HEK293T (cell line): ENCODE measurements at regions not wholly inside any gene's neighbourhood (a gene's known extent, or its start where the extent isn't known, plus 50 kb on each side); places are given as distances from the start of the nearest gene placed in this dataset.
"Not testable (repeated sequence)": the region's sequence is repeated elsewhere in the genome, so short reads cannot be mapped to it uniquely, and the experiment has no call there.

Source experiments
- CTCF ChIA-PET: fragments of 350-600 bp; formaldehyde crosslinking; extraction: SDS; loops from one replicate; lab custom pipeline; 2021; ENCODE audit warnings: antibody characterized with exemption, inconsistent platforms; lab: Yijun Ruan, JAX
- POLR2A ChIA-PET: fragments of 350-600 bp; formaldehyde crosslinking; extraction: SDS; loops from one replicate; lab custom pipeline; 2020; ENCODE audit warnings: antibody characterized with exemption, inconsistent platforms; lab: Yijun Ruan, JAX
- DNase-seq: peaks from one replicate; pipeline ENCODE4 v3.0.0; 2012; ENCODE audit warnings: mixed read lengths; ENCODE audit errors: extremely low spot score
- ARNT ChIP-seq: fragments of 450-650 bp; IDR thresholded peaks from 2 replicates; pipeline ENCODE4 v1.6.1; 2017; ENCODE audit warnings: mild to moderate bottlenecking
- BHLHE40 ChIP-seq: fragments of 450-650 bp; IDR thresholded peaks from 2 replicates; pipeline ENCODE4 v1.6.1; 2016; ENCODE audit warnings: mild to moderate bottlenecking, moderate library complexity, borderline replicate concordance
- CTBP1 ChIP-seq: fragments of 450-650 bp; IDR thresholded peaks from 2 replicates; pipeline ENCODE4 v1.6.1; 2016; ENCODE audit warnings: borderline replicate concordance
- ELF4 ChIP-seq: fragments of 450-650 bp; IDR thresholded peaks from 2 replicates; pipeline ENCODE4 v1.6.1; 2017; ENCODE audit warnings: antibody characterized with exemption
- FOXA1 ChIP-seq: fragments of 450-650 bp; IDR thresholded peaks from 2 replicates; pipeline ENCODE4 v1.6.1; 2016; ENCODE audit warnings: mild to moderate bottlenecking
- FOXK2 ChIP-seq: fragments of 450-650 bp; IDR thresholded peaks from 2 replicates; pipeline ENCODE4 v1.6.1; 2016; ENCODE audit warnings: mild to moderate bottlenecking
- FOXM1 ChIP-seq: fragments of 450-650 bp; IDR thresholded peaks from 2 replicates; pipeline ENCODE4 v1.6.1; 2017; ENCODE audit warnings: mild to moderate bottlenecking, borderline replicate concordance
- HDGF ChIP-seq: fragments of 450-650 bp; IDR thresholded peaks from 2 replicates; pipeline ENCODE4 v1.6.1; 2017; ENCODE audit warnings: antibody characterized with exemption, borderline replicate concordance
- L3MBTL2 ChIP-seq: fragments of 450-650 bp; conservative IDR thresholded peaks from 2 replicates; pipeline ENCODE4 v1.6.1; 2016; ENCODE audit warnings: mild to moderate bottlenecking
- LEF1 ChIP-seq: fragments of 450-650 bp; IDR thresholded peaks from 2 replicates; pipeline ENCODE4 v1.6.1; 2017; ENCODE audit warnings: mild to moderate bottlenecking, borderline replicate concordance
- NFRKB ChIP-seq: fragments of 450-650 bp; IDR thresholded peaks from 2 replicates; pipeline ENCODE4 v1.6.1; 2016; ENCODE audit warnings: mild to moderate bottlenecking, moderate library complexity
- PKNOX1 ChIP-seq: fragments of 450-650 bp; IDR thresholded peaks from 2 replicates; pipeline ENCODE4 v1.6.1; 2016
- SP1 ChIP-seq: fragments of 450-650 bp; IDR thresholded peaks from 2 replicates; pipeline ENCODE4 v1.6.1; 2017
- SUZ12 ChIP-seq: fragments of 450-650 bp; IDR thresholded peaks from 2 replicates; pipeline ENCODE4 v1.6.1; 2016; ENCODE audit warnings: mild to moderate bottlenecking
- TARDBP ChIP-seq: fragments of 450-650 bp; IDR thresholded peaks from 2 replicates; pipeline ENCODE4 v1.6.1; 2016
- ZNF384 ChIP-seq: fragments of 450-650 bp; IDR thresholded peaks from 2 replicates; pipeline ENCODE4 v1.6.1; 2016

- TF ChIP-seq NFRKB (no peak), L3MBTL2 (no peak), BHLHE40 (no peak), FOXK2 (no peak), ELF4 (no peak), SUZ12 (no peak), PKNOX1 (no peak), FOXA1 (no peak), HDGF (no peak), SP1 (no peak), CTBP1 (no peak), ZNF384 (no peak), ARNT (no peak), LEF1 (no peak), FOXM1 (no peak), TARDBP (no peak)
- no peak for DNase-seq
- ChIA-PET CTCF (no interaction called here), POLR2A (no interaction called here)
Observed at GRCh38 chrX:44055638-44056037, 82.4 kb upstream of the NDP start.

GRCh38 chrX:44054863-44055601 lies 81.8 kb upstream of the NDP start:
- CTCF ChIA-PET = no interaction called here
- POLR2A ChIA-PET = no interaction called here
- no peak for DNase-seq
- TF ChIP-seq HDGF (no peak), L3MBTL2 (no peak), FOXM1 (no peak), NFRKB (no peak), ARNT (no peak), ZNF384 (no peak), PKNOX1 (no peak), FOXA1 (no peak), BHLHE40 (no peak), LEF1 (no peak), ELF4 (no peak), TARDBP (no peak)

- CTCF ChIA-PET = interaction anchor here (0.6 kb wide), 1 partner anchor 9 kb away, joined by 3 read pairs; no protein-coding TSS in a partner anchor
- DNase-seq, POLR2A ChIA-PET: not testable (repeated sequence)
Observed at GRCh38 chrX:44045106-44045505, 71.9 kb upstream of the NDP start.

- ChIA-PET POLR2A (no interaction called here), CTCF (interaction anchor here (0.7 kb wide), 1 partner anchor 9 kb away, joined by 3 read pairs; no protein-coding TSS in a partner anchor)
- no peak for TF ChIP-seq NFRKB
- TF ChIP-seq PKNOX1 = no peak
- no peak for TF ChIP-seq HDGF
- TF ChIP-seq ELF4 = no peak
- TF ChIP-seq FOXK2 = no peak
- TF ChIP-seq TARDBP = no peak
- TF ChIP-seq FOXA1 = no peak
- no peak for TF ChIP-seq ZNF384
- no peak for TF ChIP-seq L3MBTL2
- DNase-seq = no peak
Observed at GRCh38 chrX:44043496-44043895, 70.3 kb upstream of the NDP start.

GRCh38 chrX:44042751-44043150 lies 69.6 kb upstream of the NDP start:
- no peak for DNase-seq
- ChIA-PET POLR2A (no interaction called here), CTCF (no interaction called here)
- no peak for TF ChIP-seq CTBP1
- TF ChIP-seq TARDBP = no peak
- no peak for TF ChIP-seq FOXM1
- no peak for TF ChIP-seq ZNF384
- TF ChIP-seq PKNOX1 = no peak
- no peak for TF ChIP-seq L3MBTL2

GRCh38 chrX:44042116-44042515 lies 68.9 kb upstream of the NDP start:
- POLR2A ChIA-PET = no interaction called here
- CTCF ChIA-PET = no interaction called here
- TF ChIP-seq SP1 = no peak
- TF ChIP-seq NFRKB = no peak
- no peak for TF ChIP-seq ZNF384
- no peak for TF ChIP-seq ARNT
- TF ChIP-seq ELF4 = no peak
- no peak for TF ChIP-seq L3MBTL2
- no peak for TF ChIP-seq LEF1
- no peak for TF ChIP-seq SUZ12
- TF ChIP-seq FOXA1 = no peak
- TF ChIP-seq HDGF = no peak
- no peak for TF ChIP-seq TARDBP
- TF ChIP-seq FOXK2 = no peak
- no peak for TF ChIP-seq PKNOX1
- TF ChIP-seq FOXM1 = no peak
- no peak for TF ChIP-seq BHLHE40
- no peak for TF ChIP-seq CTBP1
- no peak for DNase-seq
